HS-27A (cell line): ENCODE measurements at regions not wholly inside any gene's neighbourhood (a gene's known extent, or its start where the extent isn't known, plus 50 kb on each side); places are given as distances from the start of the nearest gene placed in this dataset.
"Not testable (repeated sequence)": the region's sequence is repeated elsewhere in the genome, so short reads cannot be mapped to it uniquely, and the experiment has no call there.

Experiments
- DNase-seq: peaks from one replicate; pipeline ENCODE4 v3.0.0-alpha.2; 2012; ENCODE audit warnings: low read depth, missing footprints

GRCh38 chr15:99485153-99485961 is 80.4 kb upstream of the MEF2A start:
- no peak for DNase-seq

GRCh38 chr15:99485992-99486370 is 79.8 kb upstream of the MEF2A start:
- no peak for DNase-seq

- DNase-seq, result peak; percentile 31
These were observed 79.1 kb upstream of the MEF2A start for GRCh38 chr15:99486371-99487336.

- no peak for DNase-seq
These were observed 78.5 kb upstream of the MEF2A start for GRCh38 chr15:99487337-99487730.

- no peak for DNase-seq
These were observed 73.5 kb upstream of the MEF2A start for GRCh38 chr15:99492275-99492674.

GRCh38 chr15:99492716-99493115 is 73.1 kb upstream of the MEF2A start:
- no peak for DNase-seq

- DNase-seq, result no peak
These were observed 72.3 kb upstream of the MEF2A start for GRCh38 chr15:99493461-99493860.

GRCh38 chr15:99494536-99495233 is 71.1 kb upstream of the MEF2A start:
- DNase-seq, result not testable (repeated sequence)

GRCh38 chr15:99495430-99496301 is 70.1 kb upstream of the MEF2A start:
- DNase-seq, result no peak

- no peak for DNase-seq
These were observed 69.5 kb upstream of the MEF2A start for GRCh38 chr15:99496302-99496629.

- no peak for DNase-seq
These were observed 63.6 kb upstream of the MEF2A start for GRCh38 chr15:99502182-99502581.

GRCh38 chr15:99502661-99503060 is 63.1 kb upstream of the MEF2A start:
- no peak for DNase-seq

- DNase-seq, result no peak
These were observed 62.4 kb upstream of the MEF2A start for GRCh38 chr15:99503411-99503810.

- no peak for DNase-seq
These were observed 61.5 kb upstream of the MEF2A start for GRCh38 chr15:99504071-99504822.

GRCh38 chr15:99504823-99505551 is 60.8 kb upstream of the MEF2A start:
- no peak for DNase-seq

- no peak for DNase-seq
These were observed 59.4 kb upstream of the MEF2A start for GRCh38 chr15:99506399-99506798.

GRCh38 chr15:99507016-99507503 is 58.7 kb upstream of the MEF2A start:
- DNase-seq, result no peak

- no peak for DNase-seq
These were observed 58.1 kb upstream of the MEF2A start for GRCh38 chr15:99507504-99508310.

GRCh38 chr15:99508311-99508645 is 57.5 kb upstream of the MEF2A start:
- DNase-seq, result no peak
